Transverse colon (tissue), 4 donors: ENCODE measurements at regions not wholly inside any gene's neighbourhood (a gene's known extent, or its start where the extent isn't known, plus 50 kb on each side); places are given as distances from the start of the nearest gene placed in this dataset.
A peak's percentile ranks its signal among the peaks of the same experiment; 100 is the strongest.
"Not testable (repeated sequence)": the region's sequence is repeated elsewhere in the genome, so short reads cannot be mapped to it uniquely, and the experiment has no call there.

Experiments used
- DNase-seq: peaks from one replicate; pipeline ENCODE4 v3.0.0-alpha.2; 2019
- H3K27ac ChIP-seq, 4 donors: fragments of 200-600 bp; sonication (generic); 2 replicates each; pipeline ENCODE4 v1.5.1; 2016 to 2018; ENCODE audit warnings: inconsistent platforms in 4 of 4
- H3K27me3 ChIP-seq: fragments of 200-600 bp; sonication (generic); 2 replicates; pipeline ENCODE4 v1.5.1; 2017; ENCODE audit warnings: inconsistent platforms
- H3K36me3 ChIP-seq, 4 donors: fragments of 200-600 bp; sonication (generic); 2 replicates each; pipeline ENCODE4 v1.5.1; 2017 to 2019; ENCODE audit warnings: inconsistent platforms in 4 of 4
- H3K4me1 ChIP-seq, 4 donors: fragments of 200-600 bp; sonication (generic); 2 replicates each; pipeline ENCODE4 v1.5.1; 2017 to 2020; ENCODE audit warnings: inconsistent platforms in 4 of 4
- H3K4me3 ChIP-seq, 4 donors: fragments of 200-600 bp; sonication (generic); 1 replicate in 1 of 4; 2 replicates in 3 of 4; pipeline versions ENCODE4 v1.5.1 to v1.6.1; 2017 to 2019; ENCODE audit warnings: inconsistent platforms in 4 of 4
- H3K9me3 ChIP-seq, 2 donors: fragments of 200-600 bp; sonication (generic); 2 replicates each; pipeline ENCODE4 v1.5.1; 2017 to 2019; ENCODE audit warnings: inconsistent platforms in 2 of 2
- CTCF ChIP-seq, 5 experiments: fragments of 200-600 bp in 3 of 5; fragments of 450-650 bp in 2 of 5; sonication (generic) in 3 of 5; IDR thresholded peaks; 1 replicate in 2 of 5; 2 replicates in 3 of 5; pipeline ENCODE4 v1.5.1; 2016 to 2017; ENCODE audit warnings: antibody characterized with exemption in 5 of 5, inconsistent platforms in 3 of 5, mild to moderate bottlenecking in 2 of 5, moderate library complexity in 1 of 5
- EP300 ChIP-seq: sonication (generic); formaldehyde crosslinking; IDR thresholded peaks from one replicate; pipeline ENCODE4 v1.6.1; 2017; ENCODE audit warnings: antibody characterized with exemption, low read depth
- POLR2A ChIP-seq: fragments of 450-650 bp; IDR thresholded peaks from one replicate; pipeline ENCODE4 v1.6.1; 2016; ENCODE audit warnings: antibody characterized with exemption, mild to moderate bottlenecking, moderate library complexity
- POLR2AphosphoS5 ChIP-seq, 3 donors: sonication (generic); formaldehyde crosslinking; IDR thresholded peaks; one replicate each; pipeline ENCODE4 v1.6.1; 2016; ENCODE audit warnings: antibody characterized with exemption in 3 of 3
- WGBS, 2 donors: methylation state at CpG; one replicate each; pipeline ENCODE4 v1.1.5; 2018; ENCODE audit warnings: low coverage in 1 of 2; 5-methylcytosine and 5-hydroxymethylcytosine counted together
- in situ Hi-C, 4 donors: fragments of 200-750 bp; cut with MboI; loops; one replicate each; pipeline versions ENCODE4 v1.15.0 to v1.15.1; 2017; ENCODE audit warnings: low sequenced_read_pairs in 3 of 4, low pct_ligation_motif_present in 1 of 4, low pct_unique_long_range_greater_than_20kb in 1 of 4
- intact Hi-C: fragments of 100-400 bp; cut with DNase I; formaldehyde crosslinking; loops from one replicate; pipeline ENCODE4 v1.15.1; 2023; ENCODE audit warnings: low total_unique reads

- no peaks in the 10 kb centered on the region for H3K9me3 ChIP-seq
- TF ChIP-seq POLR2A (no peak), EP300 (no peak), POLR2AphosphoS5 (IDR thresholded peaks at IDR 0.05) (no peak), CTCF (IDR thresholded peaks at IDR 0.05) (no peak)
- H3K27me3 ChIP-seq = no peaks in the 10 kb centered on the region
- 61 to 81% methylated on average over 2 of the region's 2 CpGs for WGBS, 2 donors
- H3K4me3 ChIP-seq = no peak overlapping the region
- DNase-seq = no peak
- no peaks in the 10 kb centered on the region for H3K36me3 ChIP-seq
- in situ Hi-C loops (no loop called here), intact Hi-C loops (no loop called here)
- no peak overlapping the region for H3K27ac ChIP-seq
- peaks cover 0 to 9% (median 0%) of the 10 kb centered on the region in 4 donors for H3K4me1 ChIP-seq
Observed at GRCh38 chr9:75548871-75549270, 341.6 kb upstream of the PCSK5 start.

- Histone ChIP-seq H3K27me3 (no peaks in the 10 kb centered on the region), H3K4me3 (no peak overlapping the region), H3K27ac (no peak overlapping the region), H3K9me3 (no peaks in the 10 kb centered on the region), H3K4me1 (no peaks in the 10 kb centered on the region), H3K36me3 (no peaks in the 10 kb centered on the region)
- intact Hi-C loops (no loop called here), in situ Hi-C loops (no loop called here)
- DNase-seq = no peak
- 63 to 88% methylated on average over 1 of the region's 1 CpG for WGBS, 2 donors
- TF ChIP-seq POLR2AphosphoS5 (IDR thresholded peaks at IDR 0.05) (no peak), POLR2A (no peak)
Observed at GRCh38 chr9:75551861-75552260, 338.6 kb upstream of the PCSK5 start.

- TF ChIP-seq POLR2AphosphoS5 (IDR thresholded peaks at IDR 0.05) (no peak), CTCF (IDR thresholded peaks at IDR 0.05) (no peak)
- in situ Hi-C loops = no loop called here
- intact Hi-C loops = no loop called here
Observed at GRCh38 chr9:75552941-75553340, 337.5 kb upstream of the PCSK5 start.

GRCh38 chr9:75566813-75567212, 323.7 kb upstream of the PCSK5 start:
- H3K36me3 ChIP-seq, in situ Hi-C loops, H3K27me3 ChIP-seq, intact Hi-C loops, H3K4me3 ChIP-seq, H3K9me3 ChIP-seq: not testable (repeated sequence)
- H3K4me1 ChIP-seq = peaks cover 0 to 26% (median 13%) of the 10 kb centered on the region in 4 donors
- WGBS, 2 donors = 47% methylated on average over 2 of the region's 2 CpGs; no CpG with 5 or more reads in 1 of the 2 donors
- peak in 2 of 3 donors; percentile 63 to 74 for TF ChIP-seq POLR2AphosphoS5 (IDR thresholded peaks at IDR 0.05)
- H3K27ac ChIP-seq = peak overlapping the region; percentile 67 to 78 (median 71)
- DNase-seq = peak; percentile 73

More at GRCh38 chr9:75552941-75553340, 337.5 kb upstream of the PCSK5 start:
- Histone ChIP-seq H3K36me3 (no peaks in the 10 kb centered on the region), H3K9me3 (no peaks in the 10 kb centered on the region), H3K27ac (no peak overlapping the region), H3K4me1 (no peaks in the 10 kb centered on the region), H3K4me3 (no peak overlapping the region), H3K27me3 (no peaks in the 10 kb centered on the region)
- DNase-seq = no peak

GRCh38 chr9:75570538-75570937, 319.9 kb upstream of the PCSK5 start:
- Histone ChIP-seq H3K9me3 (no peaks in the 10 kb centered on the region), H3K27ac (peak overlapping the region in 3 of 4 donors; percentile 7 to 40 (median 23)), H3K36me3 (no peaks in the 10 kb centered on the region), H3K27me3 (no peaks in the 10 kb centered on the region), H3K4me1 (peaks cover 0 to 26% (median 13%) of the 10 kb centered on the region in 4 donors), H3K4me3 (no peak overlapping the region)
- in situ Hi-C loops (no loop called here), intact Hi-C loops (no loop called here)
- TF ChIP-seq POLR2A = no peak
- TF ChIP-seq POLR2AphosphoS5 (IDR thresholded peaks at IDR 0.05) = no peak
- no peak for TF ChIP-seq CTCF (IDR thresholded peaks at IDR 0.05)
- TF ChIP-seq EP300 = no peak
- 21 to 40% methylated on average over 2 of the region's 2 CpGs for WGBS, 2 donors
- DNase-seq = no peak
